ENCODE measurements at regions not wholly inside any gene's neighbourhood (a gene's known extent, or its start where the extent isn't known, plus 50 kb on each side); places are given as distances from the start of the nearest gene placed in this dataset.
A peak's percentile ranks its signal among the peaks of the same experiment; 100 is the strongest.

- no peak for DNase-seq
These were observed 536.0 kb upstream of the JARID2 start for GRCh38 chr6:14709900-14710299.

GRCh38 chr6:14710421-14710820, 535.4 kb upstream of the JARID2 start:
- no peak for DNase-seq

GRCh38 chr6:14711056-14711703, 534.7 kb upstream of the JARID2 start:
- peak in 2 of 6 experiments; percentile 19 to 31 for DNase-seq

GRCh38 chr6:14711704-14712379, 534.0 kb upstream of the JARID2 start:
- DNase-seq, result no peak

- no peak for DNase-seq
These were observed 532.6 kb upstream of the JARID2 start for GRCh38 chr6:14713008-14713960.

GRCh38 chr6:14713966-14714631, 531.8 kb upstream of the JARID2 start:
- DNase-seq, result no peak

GRCh38 chr6:14715076-14715475, 530.8 kb upstream of the JARID2 start:
- DNase-seq, result no peak

GRCh38 chr6:14716499-14717146, 529.2 kb upstream of the JARID2 start:
- DNase-seq, result no peak

GRCh38 chr6:14717307-14717706, 528.6 kb upstream of the JARID2 start:
- DNase-seq, result peak in 1 of 6 experiments; percentile 14

GRCh38 chr6:14718861-14719260, 527.0 kb upstream of the JARID2 start:
- no peak for DNase-seq

GRCh38 chr6:14719270-14719669, 526.6 kb upstream of the JARID2 start:
- no peak for DNase-seq

GRCh38 chr6:14720411-14721102, 525.3 kb upstream of the JARID2 start:
- DNase-seq, result no peak

GRCh38 chr6:14721103-14721758, 524.6 kb upstream of the JARID2 start:
- no peak for DNase-seq

GRCh38 chr6:14722001-14722562, 523.8 kb upstream of the JARID2 start:
- DNase-seq, result no peak

GRCh38 chr6:14722704-14723103, 523.2 kb upstream of the JARID2 start:
- no peak for DNase-seq

GRCh38 chr6:14723535-14724086, 522.3 kb upstream of the JARID2 start:
- no peak for DNase-seq

GRCh38 chr6:14724549-14724948, 521.3 kb upstream of the JARID2 start:
- no peak for DNase-seq

- DNase-seq, result no peak
These were observed 518.9 kb upstream of the JARID2 start for GRCh38 chr6:14726816-14727493.

- DNase-seq, result no peak
These were observed 518.1 kb upstream of the JARID2 start for GRCh38 chr6:14727494-14728395.

All from stimulated activated naive CD4-positive, alpha-beta T cell (primary cell).